ENCODE measurements at regions not wholly inside any gene's neighbourhood (a gene's known extent, or its start where the extent isn't known, plus 50 kb on each side); places are given as distances from the start of the nearest gene placed in this dataset.

- no peak overlapping the region for H3K27ac ChIP-seq (ENCODE audit: low read depth in 1 of 2, low read length in 2 of 2)
- H3K36me3 ChIP-seq (ENCODE audit: control insufficient read depth in 1 of 2, insufficient read depth in 2 of 2, low read length in 1 of 2) = no peaks in the 10 kb centered on the region
- DNase-seq = no peak
- 70 to 71% methylated on average over 4 of the region's 4 CpGs for WGBS, 2 donors
- H3K9me3 ChIP-seq (ENCODE audit: control insufficient read depth, low read length) = no peaks in the 10 kb centered on the region
- ATAC-seq (ENCODE audit: low FRiP score) = no peak
- intact Hi-C loops (cut with DNase I) = no loop called here
- H3K27me3 ChIP-seq (ENCODE audit: control insufficient read depth in 1 of 2, insufficient read depth in 2 of 2, low read length in 1 of 2) = no peaks in the 10 kb centered on the region
- no peak overlapping the region for H3K4me3 ChIP-seq (ENCODE audit: low read length in 2 of 2)
- H3K4me1 ChIP-seq (ENCODE audit: control insufficient read depth in 1 of 2, insufficient read depth in 2 of 2, low read length in 2 of 2) = no peaks in the 10 kb centered on the region
Observed at GRCh38 chr13:52903320-52903719, 54.9 kb upstream of the PCDH8 start.

GRCh38 chr13:52899206-52899605, 50.8 kb upstream of the PCDH8 start:
- no peaks in the 10 kb centered on the region for H3K4me1 ChIP-seq (ENCODE audit: control insufficient read depth in 1 of 2, insufficient read depth in 2 of 2, low read length in 2 of 2)
- 96 to 99% methylated on average over 5 of the region's 5 CpGs for WGBS, 2 donors
- no peak overlapping the region for H3K4me3 ChIP-seq (ENCODE audit: low read length in 2 of 2)
- no peak for DNase-seq
- no peak for ATAC-seq (ENCODE audit: low FRiP score)
- no peaks in the 10 kb centered on the region for H3K27me3 ChIP-seq (ENCODE audit: control insufficient read depth in 1 of 2, insufficient read depth in 2 of 2, low read length in 1 of 2)
- no peaks in the 10 kb centered on the region for H3K9me3 ChIP-seq (ENCODE audit: control insufficient read depth, low read length)
- intact Hi-C loops (cut with DNase I) = no loop called here
- no peaks in the 10 kb centered on the region for H3K36me3 ChIP-seq (ENCODE audit: control insufficient read depth in 1 of 2, insufficient read depth in 2 of 2, low read length in 1 of 2)
- no peak overlapping the region for H3K27ac ChIP-seq (ENCODE audit: low read depth in 1 of 2, low read length in 2 of 2)
